ENCODE measurements at regions not wholly inside any gene's neighbourhood (a gene's known extent, or its start where the extent isn't known, plus 50 kb on each side); places are given as distances from the start of the nearest gene placed in this dataset.

GRCh38 chr3:188053036-188053340, 101.0 kb upstream of the LPP start:
- intact Hi-C loops (cut with micrococcal nuclease; ENCODE audit: unreplicated experiment) = no loop called here
- BruUV-seq (replicated peaks) = no TSS peak
- Histone ChIP-seq H3K4me1 (replicated peaks; ENCODE audit: insufficient read depth) (peaks cover 25% of the 10 kb centered on the region), H3K4me3 (no peak overlapping the region), H3K9me3 (ENCODE audit: insufficient read depth, low read depth) (no peaks in the 10 kb centered on the region), H4K20me1 (ENCODE audit: insufficient read depth) (no peaks in the 10 kb centered on the region), H3F3A (ENCODE audit: insufficient read depth, low read depth) (no peaks in the 10 kb centered on the region), H3K27me3 (ENCODE audit: insufficient read depth, low read depth) (no peaks in the 10 kb centered on the region), H3K79me2 (ENCODE audit: low read depth) (no peaks in the 10 kb centered on the region), H2AFZ (no peak overlapping the region), H3K4me2 (no peak overlapping the region), H3K9me2 (ENCODE audit: insufficient read depth) (no peaks in the 10 kb centered on the region), H3K36me3 (ENCODE audit: low read depth) (no peaks in the 10 kb centered on the region), H3K27ac (no peak overlapping the region)
- POLR2A ChIA-PET (ENCODE audit: unreplicated experiment) = interaction anchor here (1.0 kb wide), 1 partner anchor 1073 kb away, joined by 7 read pairs; no protein-coding TSS in a partner anchor
- no peak for TF ChIP-seq CTCF (conservative IDR thresholded peaks at IDR 0.05)
- TF ChIP-seq EZH2 (IDR thresholded peaks at IDR 0.05; ENCODE audit: low read depth) = no peak
- no peak for DNase-seq
- CTCF ChIA-PET = no interaction called here

- Histone ChIP-seq H3K4me2 (no peak overlapping the region), H3K9me2 (ENCODE audit: insufficient read depth) (no peaks in the 10 kb centered on the region), H4K20me1 (ENCODE audit: insufficient read depth) (no peaks in the 10 kb centered on the region), H3K4me1 (replicated peaks; ENCODE audit: insufficient read depth) (peaks cover 25% of the 10 kb centered on the region), H2AFZ (no peak overlapping the region), H3K36me3 (ENCODE audit: low read depth) (no peaks in the 10 kb centered on the region), H3K79me2 (ENCODE audit: low read depth) (no peaks in the 10 kb centered on the region), H3K27me3 (ENCODE audit: insufficient read depth, low read depth) (no peaks in the 10 kb centered on the region), H3F3A (ENCODE audit: insufficient read depth, low read depth) (no peaks in the 10 kb centered on the region), H3K4me3 (no peak overlapping the region), H3K9me3 (ENCODE audit: insufficient read depth, low read depth) (no peaks in the 10 kb centered on the region), H3K27ac (no peak overlapping the region)
- intact Hi-C loops (cut with micrococcal nuclease; ENCODE audit: unreplicated experiment) = no loop called here
- BruUV-seq (replicated peaks) = no TSS peak
- ChIA-PET POLR2A (ENCODE audit: unreplicated experiment) (no interaction called here), CTCF (no interaction called here)
- no peak for DNase-seq
- TF ChIP-seq EZH2 (IDR thresholded peaks at IDR 0.05; ENCODE audit: low read depth) = no peak
- no peak for TF ChIP-seq CTCF (conservative IDR thresholded peaks at IDR 0.05)
Measured at GRCh38 chr3:188053710-188054380, 100.1 kb upstream of the LPP start.

GRCh38 chr3:188054541-188054940, 99.4 kb upstream of the LPP start:
- TF ChIP-seq EZH2 (IDR thresholded peaks at IDR 0.05; ENCODE audit: low read depth) (no peak), CTCF (conservative IDR thresholded peaks at IDR 0.05) (no peak)
- Histone ChIP-seq H3K9me3 (ENCODE audit: insufficient read depth, low read depth) (no peaks in the 10 kb centered on the region), H3K9me2 (ENCODE audit: insufficient read depth) (no peaks in the 10 kb centered on the region), H4K20me1 (ENCODE audit: insufficient read depth) (no peaks in the 10 kb centered on the region), H2AFZ (no peak overlapping the region), H3K27ac (no peak overlapping the region), H3K4me1 (replicated peaks; ENCODE audit: insufficient read depth) (peaks cover 29% of the 10 kb centered on the region), H3K27me3 (ENCODE audit: insufficient read depth, low read depth) (no peaks in the 10 kb centered on the region), H3K4me2 (no peak overlapping the region), H3F3A (ENCODE audit: insufficient read depth, low read depth) (no peaks in the 10 kb centered on the region), H3K79me2 (ENCODE audit: low read depth) (no peaks in the 10 kb centered on the region), H3K36me3 (ENCODE audit: low read depth) (no peaks in the 10 kb centered on the region), H3K4me3 (no peak overlapping the region)
- BruUV-seq (replicated peaks) = no TSS peak
- DNase-seq = no peak
- ChIA-PET POLR2A (ENCODE audit: unreplicated experiment) (no interaction called here), CTCF (interaction anchor here (0.7 kb wide), 1 partner anchor 84 kb away, joined by 19 read pairs; no protein-coding TSS in a partner anchor)
- intact Hi-C loops (cut with micrococcal nuclease; ENCODE audit: unreplicated experiment) = no loop called here

Measured in PC-9 (cell line).